Panc1 (cell line): ENCODE measurements at regions not wholly inside any gene's neighbourhood (a gene's known extent, or its start where the extent isn't known, plus 50 kb on each side); places are given as distances from the start of the nearest gene placed in this dataset.

Experiments
- CTCF ChIP-seq: fragments of 450-650 bp; IDR thresholded peaks from 2 replicates; pipeline ENCODE4 v1.5.1; 2017; ENCODE audit warnings: mild to moderate bottlenecking
- POLR2AphosphoS5 ChIP-seq: IDR thresholded peaks from 2 replicates; pipeline ENCODE4 v1.6.1; 2012; ENCODE audit warnings: mild to moderate bottlenecking, low read depth, low read length, moderate library complexity

- TF ChIP-seq CTCF (no peak), POLR2AphosphoS5 (no peak)
These were observed 285.4 kb upstream of the CHD6 start for GRCh38 chr20:41903586-41903985.
